GM19463 (cell line): ENCODE measurements at regions not wholly inside any gene's neighbourhood (a gene's known extent, or its start where the extent isn't known, plus 50 kb on each side); places are given as distances from the start of the nearest gene placed in this dataset.
A peak's percentile ranks its signal among the peaks of the same experiment; 100 is the strongest.

ENCODE experiments used
- ATAC-seq: cut with Tn5 transposase; IDR thresholded peaks from one replicate; pipeline ENCODE4 v1.9.1; 2021; ENCODE audit warnings: mild to moderate bottlenecking, moderate library complexity; ENCODE audit not compliant: unreplicated experiment

DNA sequence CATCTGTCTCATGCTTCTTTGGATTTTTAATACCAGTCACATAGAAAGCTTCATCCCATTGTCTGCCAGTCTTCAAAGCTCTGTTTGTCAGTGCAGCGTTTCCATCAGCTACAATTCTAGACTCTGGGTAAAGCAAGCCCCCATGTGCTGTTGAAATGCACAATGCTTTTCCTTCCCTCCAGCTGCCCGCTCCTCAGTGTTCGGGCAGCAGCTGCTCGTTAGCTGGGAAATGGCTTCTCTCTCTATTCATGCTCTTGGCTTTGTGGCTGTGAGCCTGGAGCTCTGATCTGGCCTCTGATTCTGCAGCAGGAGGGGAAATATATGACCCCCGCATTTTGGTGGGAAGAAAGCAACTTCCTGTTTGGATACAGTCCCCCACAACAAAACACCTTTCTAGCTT is 213.0 kb upstream of the CDYL start:
- ATAC-seq = no peak

DNA sequence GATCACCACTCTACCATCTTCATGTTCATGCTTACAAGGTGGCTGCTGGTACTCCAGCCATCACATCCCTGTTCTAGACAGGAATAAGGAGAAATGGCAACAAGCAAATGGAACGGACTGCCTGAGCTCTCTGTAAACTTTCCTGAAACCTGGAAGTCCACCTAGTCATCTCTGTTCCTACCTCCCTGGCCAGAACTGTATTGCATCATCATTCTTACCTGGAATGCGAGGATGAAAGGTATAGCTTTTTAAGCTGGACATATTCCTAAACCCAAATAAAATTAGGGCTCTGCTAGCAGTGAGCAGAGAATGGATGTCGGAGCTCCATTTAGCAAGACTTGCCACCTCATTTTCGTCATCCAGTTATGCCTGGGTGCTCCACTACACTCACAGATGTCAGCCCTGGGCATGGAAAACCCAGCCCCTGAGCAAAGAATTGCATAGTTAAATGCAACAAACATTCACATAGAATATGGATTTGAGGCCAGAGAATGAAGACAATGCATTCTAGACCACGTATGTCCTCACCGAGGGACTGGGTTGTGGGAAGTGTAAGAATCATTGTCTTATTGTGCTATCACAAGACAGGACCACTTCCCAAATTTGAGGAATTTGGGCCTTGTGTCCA is 214.3 kb upstream of the CDYL start:
- no peak for ATAC-seq

DNA sequence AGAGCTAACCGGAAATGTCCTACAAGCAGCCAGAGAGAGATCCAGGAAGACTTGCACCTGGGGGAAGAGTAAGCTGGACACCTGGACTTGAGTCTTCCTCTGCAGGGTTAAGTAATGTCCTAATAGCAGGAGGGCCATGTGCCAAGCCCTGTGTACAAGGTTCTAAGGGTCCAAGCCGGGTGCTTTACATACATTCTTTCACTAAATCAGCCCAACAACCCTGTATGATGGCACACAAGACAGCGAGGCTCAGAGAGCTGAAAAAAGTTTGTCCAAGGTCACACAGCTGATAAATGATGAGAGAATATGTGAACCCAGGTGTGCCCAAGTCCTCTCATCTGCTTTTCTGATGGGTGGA is 215.1 kb upstream of the CDYL start:
- ATAC-seq = no peak

DNA sequence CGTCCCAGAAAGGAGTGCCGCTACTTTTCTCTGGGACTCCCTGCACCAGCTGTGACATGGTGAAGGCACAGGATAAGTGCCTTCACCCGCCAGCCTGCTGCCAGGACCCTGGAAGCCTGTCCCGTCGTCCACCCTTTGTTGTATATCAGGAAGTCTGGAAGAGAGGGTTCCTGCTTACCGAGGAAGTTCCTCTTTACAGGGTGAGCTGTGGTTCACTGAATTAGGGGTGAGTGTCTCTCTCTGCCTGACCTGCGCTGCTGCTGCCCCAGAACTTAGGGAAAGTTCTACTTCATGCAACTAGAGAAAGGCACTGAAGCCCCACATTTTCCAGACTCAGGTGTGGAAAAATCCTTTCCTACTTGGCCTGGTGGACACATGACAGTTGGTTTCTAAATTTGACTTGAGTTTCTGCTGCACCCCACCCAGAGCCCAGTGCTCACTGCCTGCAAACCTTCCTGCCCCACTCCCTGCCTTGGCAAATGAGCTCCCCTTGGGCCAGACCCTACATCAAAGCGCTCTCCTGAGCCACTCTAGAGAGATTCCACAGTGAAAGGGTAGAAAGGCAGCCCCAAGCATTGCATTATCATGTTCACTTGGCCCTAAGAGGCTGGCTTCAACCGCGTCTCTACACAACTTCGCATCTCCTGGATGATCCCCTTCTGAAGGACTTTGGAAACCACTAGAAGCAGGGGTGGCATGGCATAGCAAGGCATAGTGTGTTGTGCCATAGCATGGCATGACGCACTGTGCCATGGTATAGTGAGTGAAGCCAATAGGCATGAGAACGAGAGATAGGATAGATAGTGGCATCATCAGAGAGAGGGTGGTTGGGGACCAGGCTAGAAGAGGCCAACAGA is 215.8 kb upstream of the CDYL start:
- ATAC-seq = no peak

DNA sequence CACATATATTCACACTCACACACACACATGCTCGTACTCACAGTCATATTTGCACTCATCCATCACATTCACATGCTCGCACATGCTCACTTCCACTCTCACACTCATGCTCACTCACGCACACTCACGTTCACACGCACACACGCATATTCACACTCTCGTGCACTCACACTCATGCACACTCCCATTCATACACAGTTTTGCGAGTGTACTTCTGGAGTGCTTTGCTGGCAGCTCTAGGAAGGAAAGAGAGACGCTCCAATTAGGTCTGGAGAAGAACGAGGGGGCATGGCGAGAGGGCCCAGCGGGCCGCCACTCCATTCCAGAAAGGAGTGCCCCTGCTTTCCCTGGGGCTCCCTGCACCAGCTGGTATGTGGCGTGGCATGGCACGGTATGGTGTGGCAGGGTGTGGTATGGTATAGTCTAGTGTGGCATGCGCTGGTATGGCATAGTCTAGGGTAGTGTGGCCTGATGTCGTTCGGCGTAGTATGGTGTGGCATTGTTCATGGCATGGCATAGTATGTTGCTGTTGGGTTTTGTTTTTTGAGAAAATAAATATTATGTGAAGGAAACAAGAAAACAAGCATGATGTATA is 216.8 kb upstream of the CDYL start:
- ATAC-seq = no peak

DNA sequence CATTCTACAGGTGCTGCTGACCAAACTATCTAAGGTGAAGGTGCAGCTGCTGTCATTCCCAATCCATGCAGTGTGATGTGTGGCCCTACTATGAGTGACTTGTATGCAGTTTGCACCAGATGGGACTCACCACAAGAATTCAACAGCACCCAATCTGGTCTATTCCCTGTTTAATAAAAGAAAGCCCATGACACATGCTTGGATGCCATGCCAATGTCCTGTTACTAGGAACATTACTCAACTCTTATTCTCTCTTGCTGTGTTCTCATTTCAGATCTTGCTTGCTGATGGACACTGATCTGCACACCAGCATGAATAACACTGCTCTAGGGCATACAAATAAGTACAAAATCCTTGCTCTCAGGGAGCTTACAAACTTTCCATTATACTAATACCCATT is 221.6 kb upstream of the CDYL start:
- ATAC-seq = no peak

DNA sequence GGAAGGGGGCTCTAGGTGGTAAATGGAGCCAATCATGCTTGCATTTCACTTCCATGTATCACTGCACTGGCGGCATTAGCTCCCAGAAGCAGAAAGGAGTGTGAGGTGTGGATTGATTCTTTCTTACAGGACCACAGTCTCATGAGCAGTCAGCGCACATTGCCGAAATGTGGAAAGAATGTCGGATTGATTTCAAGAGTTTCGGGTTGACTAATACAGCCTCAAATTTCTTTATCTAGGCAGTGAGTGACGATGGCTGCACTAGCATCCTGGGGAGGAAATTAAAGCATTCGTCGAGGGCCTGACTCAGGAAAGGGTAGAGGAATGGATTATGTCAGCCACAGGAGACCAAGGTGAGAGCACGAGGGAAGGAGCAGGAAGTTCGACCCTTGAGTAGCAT is 222.8 kb upstream of the CDYL start:
- ATAC-seq = no peak

DNA sequence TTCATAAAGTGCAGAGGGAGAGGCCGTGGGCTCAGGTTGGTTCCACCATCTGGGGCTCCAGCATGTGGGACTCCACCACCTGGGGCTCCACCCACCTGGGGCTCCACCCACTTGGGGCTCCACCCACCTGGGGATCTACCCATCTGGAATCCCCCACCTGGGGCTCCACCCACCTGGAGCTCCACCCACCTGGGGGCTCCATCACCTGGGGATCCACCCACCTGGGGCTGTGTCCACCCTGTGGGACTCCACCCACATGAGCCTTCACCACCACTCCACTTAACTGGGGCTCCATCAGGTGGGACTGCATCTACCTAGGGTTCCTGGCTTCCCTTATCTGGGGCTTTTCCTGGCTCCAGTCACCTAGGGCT is 226.0 kb upstream of the CDYL start:
- no peak for ATAC-seq

DNA sequence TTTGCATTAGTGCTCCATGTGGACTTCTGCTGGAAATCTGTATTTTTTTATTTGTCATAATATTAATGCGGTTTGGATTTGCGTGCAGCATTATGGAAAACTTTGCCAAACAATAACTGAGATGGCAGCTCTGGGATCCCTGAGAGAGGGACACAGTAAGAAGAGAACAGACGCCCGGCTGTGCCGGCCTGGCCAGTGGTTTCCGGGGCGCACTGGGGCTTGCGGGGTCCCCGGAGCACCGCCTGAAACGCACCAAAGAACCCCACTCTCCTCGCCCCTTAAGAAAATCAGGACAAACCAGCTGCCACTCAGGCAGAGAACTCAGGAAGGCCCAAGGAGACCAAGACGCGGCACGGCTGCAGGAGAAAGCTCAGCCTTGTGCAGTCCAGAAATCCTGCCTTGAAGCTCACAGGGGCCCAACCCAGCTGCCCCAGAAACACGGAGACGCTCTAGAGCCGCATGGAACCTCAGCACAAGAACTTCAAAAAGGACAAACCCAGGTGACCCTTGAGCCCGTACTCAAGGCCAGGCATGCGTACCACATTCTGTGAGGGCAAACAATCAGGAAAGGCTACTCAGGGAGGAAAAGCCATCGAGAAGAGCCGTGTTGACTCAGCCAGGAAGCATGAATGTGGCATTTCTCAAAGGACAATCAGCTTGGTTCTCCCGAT is 226.5 kb upstream of the CDYL start:
- no peak for ATAC-seq

DNA sequence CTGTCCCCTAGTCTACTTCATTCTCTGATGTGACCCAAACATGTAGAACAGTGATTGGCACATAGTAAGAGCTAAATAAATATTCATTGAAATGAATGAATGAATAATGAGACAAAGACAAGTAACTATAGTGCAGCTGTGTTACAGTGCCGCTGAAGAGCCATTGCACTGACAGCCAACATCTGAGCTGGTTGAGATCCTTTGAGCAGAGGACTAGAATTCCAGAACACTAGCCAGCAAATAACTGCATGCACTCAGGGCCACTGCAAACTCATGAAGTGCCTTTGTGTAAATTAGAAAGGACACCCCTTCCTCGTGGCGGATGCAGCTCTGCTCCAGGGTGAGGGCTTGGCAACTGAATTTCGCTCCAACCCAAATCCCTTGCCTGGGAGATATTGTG is 230.3 kb upstream of the CDYL start:
- no peak for ATAC-seq

DNA sequence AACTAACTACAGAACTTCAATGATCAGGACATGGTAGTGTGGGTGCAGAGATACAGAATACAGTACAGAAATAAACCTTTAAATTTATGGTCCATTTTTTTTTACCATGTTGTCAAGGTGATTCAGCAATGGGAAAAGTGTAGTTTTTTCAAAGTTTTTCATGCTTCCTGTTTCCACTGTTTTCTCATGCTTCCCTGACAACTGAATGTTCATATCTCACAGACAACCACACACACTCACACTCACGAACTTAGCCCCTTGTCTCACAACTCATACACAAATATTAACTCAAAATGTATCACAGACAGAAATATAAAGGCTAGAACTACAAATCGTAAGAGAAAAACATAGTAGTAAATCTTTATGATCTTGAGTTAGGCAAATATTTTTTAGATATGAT is 232.6 kb upstream of the CDYL start:
- no peak for ATAC-seq

DNA sequence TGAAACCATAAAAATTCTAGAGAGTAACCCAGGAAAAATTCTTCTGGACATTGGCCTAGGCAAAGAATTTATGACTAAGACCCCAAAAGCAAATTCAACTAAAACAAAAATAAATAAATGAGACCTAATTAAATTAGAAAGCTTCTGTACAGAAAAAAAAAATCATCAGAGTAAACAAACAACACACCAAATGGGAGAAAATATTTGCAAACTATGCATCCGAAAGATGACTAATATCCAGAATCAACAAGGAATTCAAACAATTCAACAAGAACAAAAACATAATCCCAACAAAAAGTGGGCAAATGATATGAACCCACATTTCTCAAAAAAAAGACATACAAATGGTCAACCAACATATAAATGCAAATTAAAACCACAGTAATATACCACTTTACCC is 242.6 kb upstream of the CDYL start:
- ATAC-seq = no peak

DNA sequence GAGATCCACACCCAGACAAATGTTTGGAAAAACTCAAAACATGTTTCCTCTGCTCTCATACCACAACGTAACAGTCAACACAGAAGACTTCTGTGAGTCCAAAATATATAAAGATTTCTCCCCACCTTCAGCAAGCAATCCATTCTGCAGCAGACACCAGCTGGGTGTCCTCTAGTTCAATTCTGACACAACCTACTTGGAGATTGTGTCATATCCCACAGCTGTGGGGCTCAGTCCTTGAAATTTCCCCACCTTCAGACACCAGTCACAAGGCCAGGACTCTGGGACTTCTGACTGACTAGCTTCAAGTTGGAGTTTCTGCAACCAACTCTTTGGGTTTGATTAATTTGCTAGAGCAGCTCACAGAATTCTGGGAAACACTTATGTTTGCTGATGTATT is 244.8 kb upstream of the CDYL start:
- no peak for ATAC-seq

DNA sequence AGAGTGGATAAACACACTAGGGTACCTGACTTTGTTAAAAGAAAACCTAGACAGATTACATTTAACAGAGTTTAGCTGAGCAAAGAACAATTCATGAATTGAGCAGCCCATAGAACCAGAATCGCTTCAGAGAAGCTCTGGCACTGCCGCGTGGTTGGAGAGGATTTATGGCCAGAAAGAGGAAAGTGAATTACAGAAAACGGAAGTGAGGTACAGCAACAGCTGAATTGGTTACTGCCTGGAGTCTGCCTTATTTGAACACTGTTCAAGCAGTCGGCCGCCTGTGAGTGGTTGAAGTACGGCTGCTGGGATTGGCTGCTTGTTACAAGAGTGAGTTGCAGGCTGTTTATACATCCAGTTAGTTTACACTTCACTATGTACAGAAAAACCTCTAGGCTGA is 253.8 kb upstream of the CDYL start:
- no peak for ATAC-seq

DNA sequence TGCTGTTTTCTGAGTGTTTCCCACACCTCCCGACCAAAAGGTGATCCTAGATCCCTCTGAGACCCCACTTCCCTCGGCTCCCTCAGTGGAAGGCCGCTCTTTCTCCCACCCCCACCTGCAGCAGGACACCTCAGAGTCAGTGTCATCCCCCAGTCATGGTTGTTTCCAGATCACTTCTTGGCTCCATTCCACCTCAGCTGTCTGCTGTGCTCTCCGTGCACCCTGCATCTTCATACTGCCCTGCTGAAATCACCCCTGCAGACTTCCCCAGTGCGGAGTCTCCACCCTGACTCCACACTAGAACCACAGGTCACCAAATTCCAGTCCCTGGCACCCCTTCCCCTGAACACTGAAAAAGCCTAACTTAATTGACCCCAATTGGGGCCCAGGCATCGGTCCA is 255.1 kb upstream of the CDYL start:
- no peak for ATAC-seq

DNA sequence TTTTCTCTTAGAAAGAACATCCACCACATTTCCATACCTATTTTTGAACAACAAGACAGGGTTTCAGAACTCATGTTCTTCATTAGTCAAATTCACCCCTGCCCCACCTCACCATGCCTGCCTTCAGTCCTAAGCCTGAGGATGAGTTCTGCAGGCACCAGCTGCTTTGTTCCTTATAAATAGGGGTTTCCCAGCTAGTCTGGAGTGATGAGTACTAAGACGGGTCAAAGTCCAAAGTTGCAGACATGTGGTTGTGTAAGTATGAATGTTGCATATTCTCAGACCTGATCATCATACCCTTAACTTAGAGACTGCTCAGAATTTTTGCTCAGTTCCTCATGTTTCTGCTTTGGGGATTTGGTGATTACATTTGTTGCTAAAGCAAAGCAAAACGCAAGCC is 257.7 kb upstream of the CDYL start:
- ATAC-seq = peak; percentile 93

DNA sequence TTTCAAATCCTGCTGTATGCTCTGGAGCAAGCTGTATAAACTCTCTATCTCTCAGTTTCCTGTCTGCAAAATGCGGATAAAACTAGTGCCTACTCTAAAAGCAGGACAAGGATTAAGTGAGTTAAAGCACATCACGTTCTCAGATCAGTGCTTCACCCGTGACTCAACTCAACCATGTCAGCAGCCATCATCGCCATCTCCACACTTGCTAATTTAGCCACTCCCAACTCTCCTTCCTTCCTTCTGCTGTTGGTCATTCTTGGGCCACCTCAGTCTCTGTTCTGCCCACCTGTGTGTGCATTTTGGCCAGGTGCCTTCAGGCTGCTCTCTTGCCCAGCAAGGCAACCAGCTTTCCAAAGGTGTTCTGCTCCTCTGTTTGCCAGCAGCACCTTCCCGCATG is 260.0 kb upstream of the CDYL start:
- no peak for ATAC-seq

DNA sequence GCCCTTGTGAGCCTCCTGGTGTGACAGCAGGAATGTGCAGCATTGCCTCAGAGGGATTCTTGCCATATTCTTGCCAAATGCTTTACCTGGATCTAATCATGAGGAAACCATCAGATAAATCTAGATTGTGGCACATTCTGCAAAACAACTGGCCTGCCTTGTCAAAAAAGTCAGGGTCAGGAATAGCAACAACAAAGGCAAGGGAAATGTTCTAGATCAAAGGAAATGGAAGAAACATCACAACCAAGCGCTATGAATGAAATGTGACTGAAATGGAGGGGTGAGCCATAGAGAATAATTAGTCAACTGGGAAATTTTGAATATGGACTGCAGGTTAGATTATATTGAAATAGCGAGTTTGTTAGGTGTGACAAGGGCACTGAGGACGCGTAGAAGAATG is 262.6 kb upstream of the CDYL start:
- ATAC-seq = no peak

DNA sequence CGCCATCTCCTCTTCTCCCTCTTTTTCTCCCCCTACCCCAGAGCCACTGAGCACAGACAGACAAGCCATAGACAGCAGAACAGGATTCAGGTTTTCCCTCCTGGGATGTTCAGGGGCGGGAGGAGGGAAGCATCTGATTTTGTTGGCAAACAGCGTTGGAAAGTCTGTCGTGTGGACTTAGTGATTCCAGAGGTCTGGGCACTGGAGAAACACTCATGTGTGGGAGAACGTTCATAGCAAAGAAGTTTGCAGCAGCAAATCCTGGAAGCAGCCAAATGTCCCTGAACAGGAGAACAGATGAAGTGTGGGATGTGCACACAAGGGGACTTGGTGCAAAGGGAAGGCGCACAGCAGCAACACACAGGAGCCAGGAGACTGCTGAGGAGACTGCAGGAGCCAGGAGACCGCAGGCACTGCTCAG is 264.1 kb upstream of the CDYL start:
- ATAC-seq = no peak

DNA sequence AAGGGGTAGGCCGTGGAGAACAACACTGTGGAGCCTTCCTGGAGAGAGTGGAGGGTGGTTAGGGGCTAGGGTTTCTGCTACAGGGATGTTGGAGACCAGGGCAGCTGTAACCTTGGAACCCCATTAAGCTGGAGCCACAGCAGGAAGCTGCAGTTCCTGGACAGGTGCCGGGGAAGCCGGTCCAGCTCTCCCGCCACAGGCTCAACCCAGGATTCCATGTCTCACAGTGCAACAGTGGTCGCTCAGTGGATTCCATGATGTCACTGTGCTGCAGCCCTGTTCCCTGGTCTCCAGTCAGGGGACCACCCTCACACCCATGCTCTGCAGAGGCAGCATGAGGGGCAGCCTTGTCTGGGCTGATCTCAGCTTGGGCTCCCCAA is 264.6 kb upstream of the CDYL start:
- no peak for ATAC-seq

DNA sequence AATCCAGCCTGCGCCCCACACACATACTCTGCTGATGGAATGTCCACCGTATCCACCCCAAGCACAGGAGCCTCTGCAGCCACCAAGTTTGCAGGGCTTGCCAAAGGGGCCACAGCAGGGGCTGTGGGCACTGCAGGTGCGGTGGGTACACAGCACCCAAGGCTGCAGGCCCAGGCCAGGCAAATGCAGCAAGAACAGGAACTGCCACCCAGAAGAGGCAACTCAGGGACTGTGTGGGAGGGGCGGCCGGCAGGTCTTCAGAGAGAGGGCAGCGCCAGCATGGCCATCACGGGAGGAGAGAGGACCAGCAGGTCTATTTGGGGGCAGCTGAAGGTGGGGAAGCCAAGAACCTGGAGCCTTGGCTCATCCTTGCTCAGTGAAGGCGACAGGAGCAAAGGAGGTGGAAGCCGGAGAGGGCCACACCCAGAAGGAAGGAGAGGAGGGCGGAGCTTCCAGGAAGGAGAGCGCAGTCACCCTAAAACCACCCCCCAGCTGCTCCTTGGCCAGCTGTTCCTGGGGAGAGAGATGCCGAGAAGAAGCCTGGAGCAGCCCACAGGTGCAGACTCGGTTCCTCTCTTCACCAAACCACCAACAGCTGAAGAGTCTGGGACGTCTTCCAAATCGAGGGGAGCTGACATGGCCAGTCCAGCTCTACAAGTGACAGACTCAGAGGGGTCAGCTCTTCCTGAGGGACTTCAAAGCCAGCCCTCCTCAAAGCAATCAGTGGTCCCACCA is 265.1 kb upstream of the CDYL start:
- no peak for ATAC-seq
